GM21381 (cell line): ENCODE measurements at regions not wholly inside any gene's neighbourhood (a gene's known extent, or its start where the extent isn't known, plus 50 kb on each side); places are given as distances from the start of the nearest gene placed in this dataset.

Experiments
- ATAC-seq: cut with Tn5 transposase; IDR thresholded peaks from one replicate; pipeline ENCODE4 v1.9.1; 2021; ENCODE audit warnings: mild to moderate bottlenecking, moderate library complexity; ENCODE audit not compliant: unreplicated experiment

GRCh38 chr4:126081336-126081735 lies 766.6 kb downstream of the FAT4 start:
- no peak for ATAC-seq

- ATAC-seq: no peak
Measured at GRCh38 chr4:126086041-126086440, 771.3 kb downstream of the FAT4 start.

- no peak for ATAC-seq
Measured at GRCh38 chr4:126087101-126087500, 772.3 kb downstream of the FAT4 start.

- ATAC-seq: no peak
Measured at GRCh38 chr4:126097155-126097799, 782.5 kb downstream of the FAT4 start.

GRCh38 chr4:126106658-126107057 lies 791.9 kb downstream of the FAT4 start:
- no peak for ATAC-seq

- ATAC-seq: no peak
Measured at GRCh38 chr4:126109836-126110235, 795.1 kb downstream of the FAT4 start.

GRCh38 chr4:126113058-126113457 lies 798.3 kb downstream of the FAT4 start:
- no peak for ATAC-seq

- ATAC-seq: no peak
Measured at GRCh38 chr4:126123611-126124325, 809.0 kb downstream of the FAT4 start.

- no peak for ATAC-seq
Measured at GRCh38 chr4:126124818-126125217, 810.1 kb downstream of the FAT4 start.

GRCh38 chr4:126130215-126130614 lies 815.5 kb downstream of the FAT4 start:
- no peak for ATAC-seq

- no peak for ATAC-seq
Measured at GRCh38 chr4:126136922-126137781, 822.4 kb downstream of the FAT4 start.

- no peak for ATAC-seq
Measured at GRCh38 chr4:126137782-126138170, 823.0 kb downstream of the FAT4 start.

- ATAC-seq: no peak
Measured at GRCh38 chr4:126144543-126145237, 829.9 kb downstream of the FAT4 start.

- ATAC-seq: no peak
Measured at GRCh38 chr4:126168484-126168883, 853.7 kb downstream of the FAT4 start.

- no peak for ATAC-seq
Measured at GRCh38 chr4:126172126-126172525, 857.4 kb downstream of the FAT4 start.

- no peak for ATAC-seq
Measured at GRCh38 chr4:126174627-126175026, 859.9 kb downstream of the FAT4 start.

- no peak for ATAC-seq
Measured at GRCh38 chr4:126180642-126181041, 865.9 kb downstream of the FAT4 start.

- ATAC-seq: no peak
Measured at GRCh38 chr4:126182336-126182735, 867.6 kb downstream of the FAT4 start.

GRCh38 chr4:126182786-126183185 lies 868.0 kb downstream of the FAT4 start:
- ATAC-seq: no peak

GRCh38 chr4:126183206-126183605 lies 868.5 kb downstream of the FAT4 start:
- ATAC-seq: no peak

GRCh38 chr4:126191536-126191935 lies 876.8 kb downstream of the FAT4 start:
- no peak for ATAC-seq
